Suprapubic skin (tissue), 4 donors: ENCODE measurements at regions not wholly inside any gene's neighbourhood (a gene's known extent, or its start where the extent isn't known, plus 50 kb on each side); places are given as distances from the start of the nearest gene placed in this dataset.

Experiments
- CTCF ChIP-seq, 2 donors: fragments of 200-600 bp in 1 of 2; fragments of 450-650 bp in 1 of 2; sonication (generic) in 1 of 2; IDR thresholded peaks; one replicate each; pipeline ENCODE4 v1.5.1; 2016 to 2019; ENCODE audit warnings: antibody characterized with exemption in 2 of 2, mild to moderate bottlenecking in 1 of 2, moderate library complexity in 1 of 2
- EP300 ChIP-seq: sonication (generic); formaldehyde crosslinking; IDR thresholded peaks from one replicate; pipeline ENCODE4 v1.6.1; 2017; ENCODE audit warnings: antibody characterized with exemption
- POLR2A ChIP-seq, 2 donors: fragments of 450-650 bp; IDR thresholded peaks; one replicate each; pipeline ENCODE4 v1.6.1; 2017; ENCODE audit warnings: antibody characterized with exemption in 2 of 2, mild to moderate bottlenecking in 2 of 2, moderate library complexity in 2 of 2
- POLR2AphosphoS5 ChIP-seq, 3 donors: sonication (generic); formaldehyde crosslinking; IDR thresholded peaks; one replicate each; pipeline ENCODE4 v1.6.1; 2017; ENCODE audit warnings: antibody characterized with exemption in 3 of 3

GRCh38 chr5:79853028-79853427, 138.0 kb downstream of the MTX3 start:
- TF ChIP-seq CTCF (IDR thresholded peaks at IDR 0.05) (no peak), POLR2A (IDR thresholded peaks at IDR 0.05) (no peak), EP300 (no peak), POLR2AphosphoS5 (IDR thresholded peaks at IDR 0.05) (no peak)
